CD4-positive, alpha-beta T cell treated with Interleukin-21 for 1 hour (primary cell): ENCODE measurements at regions not wholly inside any gene's neighbourhood (a gene's known extent, or its start where the extent isn't known, plus 50 kb on each side); places are given as distances from the start of the nearest gene placed in this dataset.
A peak's percentile ranks its signal among the peaks of the same experiment; 100 is the strongest.
"Not testable (repeated sequence)": the region's sequence is repeated elsewhere in the genome, so short reads cannot be mapped to it uniquely, and the experiment has no call there.

Experiments used
- DNase-seq: peaks from one replicate; pipeline ENCODE4 v3.0.0-alpha.2; 2020

DNA sequence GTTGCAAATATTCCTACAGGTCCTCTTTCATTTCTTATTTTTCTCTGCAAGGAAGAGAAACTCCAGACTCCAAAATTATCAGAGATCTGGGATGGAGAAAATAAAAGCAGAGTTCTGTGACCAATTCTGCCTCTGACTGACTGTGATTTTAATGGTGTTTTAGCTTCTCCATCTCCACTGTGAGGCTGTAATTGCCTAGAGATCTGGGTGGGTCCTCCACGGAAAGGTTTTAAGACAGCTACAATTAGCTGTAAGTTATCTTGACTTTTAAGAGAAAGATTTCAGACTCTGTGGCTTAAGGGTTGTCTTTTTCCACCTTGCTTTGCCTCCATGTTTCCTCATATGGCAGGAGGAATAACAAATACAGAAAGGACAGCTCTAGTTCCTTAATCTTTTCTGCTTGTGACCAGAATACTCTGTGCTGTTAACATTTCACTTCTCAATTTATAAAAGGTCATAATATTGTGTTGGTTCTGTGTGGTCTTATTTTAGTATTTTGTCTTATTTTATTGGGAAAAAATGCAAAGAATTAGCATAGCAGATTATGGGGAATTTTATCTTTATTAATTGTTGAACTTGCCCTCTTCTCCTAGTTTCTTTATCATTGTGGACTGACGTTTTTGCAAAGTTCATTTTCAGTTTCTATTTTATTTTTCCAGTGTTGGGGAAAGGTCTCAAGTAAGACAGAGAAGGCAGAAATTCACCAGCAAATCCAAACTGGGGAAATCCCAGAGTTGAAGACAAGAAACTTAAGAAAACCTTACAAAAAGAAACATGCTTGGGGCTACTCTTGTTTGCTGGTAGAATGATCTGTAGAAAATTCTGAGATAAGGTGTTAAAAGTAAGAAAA, 157.9 kb downstream of the RAP2B start:
- DNase-seq, result no peak

- no peak for DNase-seq
These were observed 158.6 kb downstream of the RAP2B start for GRCh38 chr3:153320585-153321128.

GRCh38 chr3:153328690-153329089, 166.7 kb downstream of the RAP2B start:
- DNase-seq, result no peak

- no peak for DNase-seq
These were observed 168.9 kb downstream of the RAP2B start for GRCh38 chr3:153330901-153331300.

DNA sequence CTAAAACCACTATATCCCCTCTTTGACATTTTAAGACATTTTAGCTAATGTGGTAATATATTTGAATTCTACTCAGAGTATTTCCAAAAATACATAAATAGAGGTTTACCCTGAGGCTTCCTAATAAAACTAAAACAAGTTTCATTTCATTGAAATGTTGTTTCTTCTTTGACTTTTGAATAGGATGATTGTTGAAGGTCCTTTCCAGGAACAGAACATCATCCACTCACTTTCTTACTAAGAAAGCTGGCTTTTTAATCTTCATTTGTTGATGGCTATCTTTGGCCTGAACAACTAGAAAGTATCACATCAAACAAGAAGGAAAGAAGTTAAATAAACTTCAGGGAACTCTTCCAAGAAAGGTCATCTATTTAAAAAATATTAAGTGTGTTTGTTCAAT, 169.7 kb downstream of the RAP2B start:
- DNase-seq, result no peak

- DNase-seq, result no peak
These were observed 172.5 kb downstream of the RAP2B start for GRCh38 chr3:153334558-153334957.

DNA sequence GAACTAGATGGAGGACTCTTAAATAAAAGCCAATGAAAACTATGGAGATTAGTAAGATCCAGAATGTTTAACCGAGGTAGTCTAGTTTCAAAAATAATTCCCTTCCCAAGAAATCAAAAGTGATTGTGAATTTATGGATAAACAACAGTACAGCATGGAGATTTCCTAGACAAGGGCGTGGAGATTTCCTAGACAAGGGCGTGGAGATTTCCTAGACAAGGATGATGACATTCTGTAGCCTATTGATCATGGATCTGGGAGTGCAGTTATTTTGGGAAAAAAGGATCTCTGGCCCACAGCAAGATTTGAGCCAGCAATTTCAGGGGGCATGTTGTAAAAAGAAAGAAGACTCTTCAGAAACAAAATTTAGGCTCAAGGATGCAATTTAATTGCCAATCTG, 175.3 kb downstream of the RAP2B start:
- no peak for DNase-seq

- no peak for DNase-seq
These were observed 176.5 kb downstream of the RAP2B start for GRCh38 chr3:153338487-153338886.

DNA sequence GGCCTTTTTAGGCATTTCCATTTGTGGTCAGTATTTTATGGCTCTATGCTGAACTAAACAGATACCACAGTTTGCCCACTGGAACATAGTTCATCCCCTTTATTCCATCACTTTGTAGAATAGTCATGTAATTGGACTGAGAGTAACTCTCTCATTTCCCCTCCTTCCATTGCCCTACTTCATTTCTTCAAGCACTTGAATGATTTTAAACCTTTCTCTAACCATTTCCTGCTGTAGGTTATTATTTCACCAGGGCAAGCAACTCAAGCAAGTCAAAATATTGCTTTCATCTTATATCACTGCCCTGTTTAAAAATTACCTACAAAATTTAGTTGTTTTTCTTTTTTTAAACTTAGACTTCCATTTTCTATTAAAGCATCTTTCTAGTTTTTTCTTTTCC, 177.0 kb downstream of the RAP2B start:
- DNase-seq, result no peak

DNA sequence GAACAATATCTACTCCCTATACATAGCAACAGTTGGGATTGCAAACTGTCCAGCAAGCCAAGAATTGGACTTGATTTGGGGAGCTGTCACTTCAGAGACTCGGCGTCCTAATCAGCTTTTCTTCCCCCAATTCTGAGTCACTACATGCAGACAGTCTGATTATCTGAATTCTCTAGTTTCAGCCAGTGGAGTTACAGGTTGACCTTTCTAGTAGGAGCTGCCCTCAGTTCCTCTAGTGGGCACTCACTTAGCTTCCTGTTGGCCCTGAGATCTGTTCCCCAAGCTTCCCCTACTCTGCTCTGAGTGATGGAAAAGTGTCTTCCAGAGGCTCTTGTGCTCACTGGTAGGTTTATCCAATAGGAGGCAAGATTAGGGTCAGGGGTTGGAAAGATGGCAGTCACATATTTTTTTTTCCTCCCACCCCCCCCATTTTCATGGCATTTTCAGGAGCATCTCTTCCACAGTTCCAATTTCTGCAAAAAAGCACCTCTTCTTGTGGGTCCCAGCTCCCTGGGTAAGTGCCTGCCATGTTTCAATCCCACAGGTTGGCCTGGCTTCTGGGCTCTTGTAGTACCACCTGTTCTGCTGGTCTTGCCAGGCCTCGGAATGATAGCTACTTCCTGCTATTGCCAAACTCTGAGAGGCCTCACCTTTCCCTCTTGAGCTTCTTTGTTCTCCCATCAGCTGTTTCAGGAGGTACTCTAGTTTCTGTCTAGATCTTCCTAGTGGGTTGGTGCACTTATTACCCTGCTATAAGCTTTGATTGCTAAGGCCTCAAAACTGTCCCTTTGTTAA, 182.2 kb downstream of the RAP2B start:
- no peak for DNase-seq

DNA sequence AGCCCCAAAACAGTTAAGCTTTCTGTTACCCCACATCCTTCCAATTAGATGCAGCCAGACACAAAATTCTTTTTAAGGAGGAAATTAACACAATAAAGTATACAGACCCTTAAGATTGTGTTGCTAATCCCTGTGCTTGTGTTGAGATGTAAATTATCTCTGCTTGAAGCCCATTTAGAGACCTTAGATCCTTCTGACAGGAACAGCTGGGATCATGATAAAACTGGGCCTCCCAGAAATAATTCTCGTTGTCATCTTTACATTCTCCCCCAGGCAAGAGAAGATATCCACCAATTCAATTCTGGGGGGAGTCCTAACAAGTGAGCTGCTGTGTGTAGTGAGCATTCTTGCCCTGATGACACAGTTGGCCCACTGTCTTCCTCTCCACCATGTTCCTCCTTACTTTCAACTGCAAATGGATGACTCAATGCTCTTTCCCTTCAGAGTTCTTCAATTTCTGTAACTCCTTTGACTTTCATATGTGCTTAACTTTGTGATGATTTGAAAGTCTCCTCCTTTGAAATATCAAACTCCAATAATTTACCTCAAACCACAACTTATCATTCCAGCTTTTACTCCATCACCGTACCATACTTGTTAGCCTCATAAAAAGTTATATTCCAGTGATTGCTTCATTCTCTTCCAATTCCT, 186.6 kb downstream of the RAP2B start:
- DNase-seq, result no peak

GRCh38 chr3:153349108-153349499, 187.1 kb downstream of the RAP2B start:
- DNase-seq, result no peak

GRCh38 chr3:153350420-153350819, 188.4 kb downstream of the RAP2B start:
- no peak for DNase-seq

GRCh38 chr3:153354641-153355040, 192.6 kb downstream of the RAP2B start:
- no peak for DNase-seq

GRCh38 chr3:153355559-153355958, 193.5 kb downstream of the RAP2B start:
- no peak for DNase-seq

- no peak for DNase-seq
These were observed 194.9 kb downstream of the RAP2B start for GRCh38 chr3:153356908-153357307.

DNA sequence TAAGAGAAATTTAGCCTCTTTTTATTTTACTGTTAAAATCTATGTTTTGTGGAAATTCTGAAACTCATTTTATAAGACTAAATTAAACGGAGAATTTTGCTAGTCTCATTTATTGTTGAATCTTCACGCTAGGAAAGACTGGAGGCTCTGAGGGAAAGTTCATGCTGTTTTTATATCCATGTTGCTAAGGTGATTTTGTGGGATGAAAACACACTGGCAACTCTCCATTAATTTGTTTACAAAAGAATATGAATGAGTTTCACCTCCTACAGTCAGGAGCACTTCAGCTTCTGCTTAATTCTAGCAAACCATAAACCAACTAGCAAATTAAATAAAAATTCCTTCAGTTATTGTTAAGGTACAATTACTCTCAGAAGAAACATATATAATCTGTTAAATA, 195.4 kb downstream of the RAP2B start:
- no peak for DNase-seq

DNA sequence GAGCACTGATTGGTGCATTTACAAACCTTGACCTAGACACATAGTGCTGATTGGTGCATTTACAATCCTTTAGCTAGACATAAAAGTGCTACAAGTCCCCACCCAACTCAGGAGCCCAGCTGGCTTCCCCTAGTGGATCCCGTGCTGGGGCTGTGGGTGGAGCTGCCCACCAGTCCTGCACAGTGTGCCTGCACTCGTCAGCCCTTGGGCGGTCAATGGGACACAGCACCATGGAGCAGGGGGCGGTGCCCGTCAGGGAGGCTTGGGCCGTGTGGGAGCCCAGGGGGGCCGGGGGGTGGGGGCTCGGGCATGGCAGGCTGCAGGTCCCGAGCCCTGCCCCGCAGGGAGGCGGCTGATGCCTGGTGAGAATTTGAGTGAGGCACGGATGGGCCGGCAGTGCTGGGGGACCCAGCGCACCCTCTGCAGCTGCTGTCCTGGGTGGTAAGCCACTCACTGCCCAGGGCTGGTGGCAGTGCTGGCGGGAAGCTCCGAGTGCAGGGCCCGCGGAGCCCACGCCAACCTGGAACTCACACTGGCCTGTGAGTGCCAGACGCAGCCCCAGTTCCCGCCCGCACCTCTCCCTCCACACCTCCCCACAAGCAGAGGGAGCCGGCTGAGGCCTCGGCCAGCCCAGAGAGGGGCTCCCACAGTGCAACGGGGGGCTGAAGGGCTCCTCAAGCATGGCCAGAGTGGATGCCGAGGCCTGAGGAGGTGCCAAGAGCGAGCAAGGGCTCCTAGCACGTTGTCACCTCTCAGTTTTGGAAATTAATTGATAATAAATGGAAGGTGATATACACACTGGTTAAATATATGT, 207.7 kb downstream of the RAP2B start:
- DNase-seq, result no peak

DNA sequence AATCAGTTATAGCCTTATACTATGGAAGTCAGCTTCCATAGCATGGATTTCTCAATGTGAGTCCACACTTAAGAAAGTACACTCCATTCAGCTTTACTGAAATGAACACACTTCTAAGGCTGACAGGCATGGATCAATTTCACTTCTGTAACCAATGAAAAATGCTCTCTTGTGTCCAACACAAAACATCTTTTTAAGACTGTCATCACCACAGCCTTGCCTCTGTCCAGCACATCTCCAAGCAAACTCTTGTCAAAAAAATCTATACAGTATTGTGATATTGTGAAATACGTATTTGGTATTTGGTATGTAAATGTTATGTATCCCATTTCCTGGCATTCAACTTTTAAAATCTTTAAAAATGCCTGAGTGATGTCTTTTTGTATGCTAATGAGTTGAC, 208.7 kb downstream of the RAP2B start:
- no peak for DNase-seq

DNA sequence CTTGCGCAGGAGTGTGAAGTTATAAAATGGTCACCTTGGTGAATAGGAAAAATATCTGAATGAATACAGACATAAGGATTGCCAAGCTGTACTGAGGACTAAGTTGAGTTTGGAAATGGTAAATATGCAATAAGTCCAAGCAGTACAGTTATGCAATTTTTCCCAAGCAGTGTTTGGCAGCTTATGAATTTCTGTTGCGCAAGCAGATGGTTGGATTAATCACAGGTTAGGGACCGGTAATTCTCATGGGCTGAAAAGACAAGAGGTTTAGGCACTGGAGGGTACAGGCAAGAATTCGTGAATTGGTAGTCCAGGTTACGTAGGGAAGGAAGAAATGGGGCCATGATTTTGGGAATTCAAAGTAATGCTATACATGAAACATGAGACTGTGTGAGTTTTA, 210.3 kb downstream of the RAP2B start:
- no peak for DNase-seq

DNA sequence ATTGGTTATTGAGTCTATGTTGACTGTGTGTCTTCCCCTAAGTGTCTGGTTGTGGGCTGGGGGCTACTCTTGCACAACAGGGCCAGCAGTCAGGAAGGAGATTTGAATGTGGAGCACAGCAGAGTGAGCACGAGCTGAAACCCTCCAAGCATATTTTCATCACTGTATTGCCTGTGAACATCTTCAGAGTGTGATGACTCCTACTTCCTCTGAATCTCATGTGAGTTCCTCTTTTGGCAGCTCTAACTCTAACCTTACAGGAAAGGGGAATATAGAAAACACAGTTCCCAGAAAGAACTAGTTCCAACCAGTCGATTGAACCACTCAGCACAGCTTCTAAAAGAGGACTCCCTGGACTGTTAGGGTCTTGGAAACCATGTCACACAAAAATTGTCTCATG, 211.6 kb downstream of the RAP2B start:
- DNase-seq, result peak; percentile 2

DNA sequence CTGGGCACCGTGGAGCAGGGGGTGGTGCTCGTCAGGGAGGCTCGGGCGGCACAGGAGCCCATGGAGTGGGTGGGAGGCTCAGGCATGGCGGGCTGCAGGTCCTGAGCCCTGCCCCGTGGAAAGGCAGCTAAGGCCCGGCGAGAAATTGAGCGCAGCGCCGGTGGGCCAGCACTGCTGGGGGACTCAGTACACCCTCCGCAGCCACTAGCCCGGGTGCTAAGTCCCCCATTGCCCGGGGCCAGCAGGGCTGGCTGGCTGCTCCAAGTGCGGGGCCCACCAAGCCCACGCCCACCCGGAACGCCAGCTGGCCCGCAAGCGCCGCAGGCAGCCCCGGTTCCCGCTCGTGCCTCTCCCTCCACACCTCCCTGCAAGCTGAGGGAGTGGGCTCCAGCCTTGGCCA, 216.3 kb downstream of the RAP2B start:
- DNase-seq, result not testable (repeated sequence)

DNA sequence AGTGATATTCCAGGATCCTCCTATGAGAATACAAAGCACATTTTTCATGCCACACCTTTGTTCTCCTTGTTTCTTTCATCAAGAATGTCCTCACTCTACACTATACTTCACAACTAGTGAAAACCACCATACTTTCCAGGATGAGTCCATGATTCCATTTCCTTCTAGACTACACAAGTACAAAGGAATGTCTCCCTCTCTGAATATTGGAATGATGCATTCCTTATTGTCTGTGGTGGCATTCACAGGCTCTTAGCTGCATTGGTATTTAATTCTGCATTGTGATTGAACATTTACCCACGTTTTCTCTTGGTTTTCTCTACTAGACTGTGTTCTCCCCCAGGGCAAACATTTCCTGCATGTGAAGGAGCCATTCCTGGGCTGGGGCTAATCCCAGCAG, 217.5 kb downstream of the RAP2B start:
- no peak for DNase-seq
